HG03439 (cell line): ENCODE measurements at regions not wholly inside any gene's neighbourhood (a gene's known extent, or its start where the extent isn't known, plus 50 kb on each side); places are given as distances from the start of the nearest gene placed in this dataset.

ENCODE experiments used
- ATAC-seq: cut with Tn5 transposase; IDR thresholded peaks from one replicate; pipeline ENCODE4 v1.9.1; 2021; ENCODE audit warnings: mild to moderate bottlenecking, moderate library complexity; ENCODE audit not compliant: unreplicated experiment

GRCh38 chr2:145016711-145017110, 496.8 kb upstream of the ZEB2 start:
- no peak for ATAC-seq

DNA sequence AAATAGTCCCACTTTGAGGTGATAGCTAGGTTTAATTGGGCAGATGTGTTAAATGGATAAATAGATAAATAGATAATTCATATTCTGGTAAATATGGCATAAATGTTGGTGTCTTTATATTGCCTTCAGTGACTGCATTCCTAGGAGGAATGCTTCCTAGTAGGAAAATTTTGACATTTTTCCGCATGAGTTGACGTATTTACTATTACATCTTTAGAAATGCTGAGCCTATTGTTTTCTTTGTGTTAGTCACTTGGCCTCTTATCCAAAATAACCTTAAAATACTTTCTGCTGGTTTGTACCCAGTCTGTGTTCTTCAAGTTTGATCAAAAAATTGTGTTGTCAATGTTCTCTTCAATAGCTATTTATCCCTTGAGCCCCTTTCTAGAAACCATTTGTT, 495.6 kb upstream of the ZEB2 start:
- ATAC-seq, result no peak

GRCh38 chr2:145012806-145013205, 492.9 kb upstream of the ZEB2 start:
- ATAC-seq, result no peak

- no peak for ATAC-seq
Observed at GRCh38 chr2:145012214-145012670, 492.3 kb upstream of the ZEB2 start.

GRCh38 chr2:145010635-145011034, 490.7 kb upstream of the ZEB2 start:
- ATAC-seq, result no peak

- no peak for ATAC-seq
Observed at GRCh38 chr2:145007960-145008263, 488.0 kb upstream of the ZEB2 start.

DNA sequence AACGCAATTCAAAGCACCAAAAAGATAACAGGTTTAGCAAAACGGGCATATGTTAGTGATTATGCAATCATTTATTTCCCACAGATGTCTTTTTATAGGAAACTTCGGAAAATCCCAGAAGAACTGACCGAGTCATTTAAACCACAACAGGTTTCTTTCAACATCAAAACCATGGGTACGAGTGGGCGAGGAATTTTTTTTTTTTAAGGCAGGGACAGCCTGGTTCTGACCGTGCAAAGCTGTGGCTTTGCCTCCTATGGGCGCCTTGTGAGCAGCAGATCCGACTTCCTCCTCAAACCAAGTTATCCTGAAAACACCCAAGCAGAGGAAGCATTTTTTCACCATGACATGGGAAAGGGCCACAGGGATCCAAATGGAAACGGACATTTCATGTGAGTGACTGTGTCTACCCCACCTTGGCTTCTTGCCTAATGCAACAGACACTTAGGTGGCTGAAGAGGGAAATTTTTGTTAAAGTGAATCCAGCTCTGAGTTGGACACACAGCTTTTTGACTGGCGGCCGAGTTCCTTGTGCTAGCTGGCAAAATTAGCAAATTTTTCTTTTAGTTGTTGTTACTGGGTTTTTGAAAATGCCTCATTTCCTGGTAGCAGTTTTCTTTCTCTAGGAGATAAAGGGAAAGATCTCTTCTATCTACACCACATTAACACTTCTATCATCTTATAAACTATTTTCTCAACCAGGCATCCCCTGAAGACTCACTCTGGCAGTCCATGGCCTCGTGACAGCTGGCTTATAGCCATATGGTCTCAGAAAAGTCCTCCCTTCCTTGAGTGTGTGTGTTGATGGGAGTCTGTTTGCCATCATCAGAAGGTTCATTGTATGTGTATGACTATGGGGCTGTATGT, 487.4 kb upstream of the ZEB2 start:
- no peak for ATAC-seq

DNA sequence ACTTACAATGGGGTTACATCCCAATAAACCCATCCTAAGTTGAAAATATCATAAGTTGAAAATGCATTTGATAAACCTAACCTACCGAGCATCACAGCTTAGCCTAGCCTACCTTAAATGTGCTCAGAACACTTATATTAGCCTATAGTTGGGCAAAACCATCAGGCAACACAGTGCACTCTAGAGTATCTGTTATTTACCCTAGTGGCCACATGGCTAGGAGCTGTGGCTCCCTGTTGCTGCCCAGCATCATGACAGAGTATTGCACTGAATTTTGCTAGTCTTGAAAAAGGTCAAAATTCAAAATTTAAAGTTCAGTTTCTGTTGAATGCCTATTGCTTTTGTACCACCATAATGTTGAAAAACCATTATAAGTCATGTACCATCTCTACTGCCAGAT, 482.7 kb upstream of the ZEB2 start:
- no peak for ATAC-seq

GRCh38 chr2:145000376-145000775, 480.5 kb upstream of the ZEB2 start:
- no peak for ATAC-seq

DNA sequence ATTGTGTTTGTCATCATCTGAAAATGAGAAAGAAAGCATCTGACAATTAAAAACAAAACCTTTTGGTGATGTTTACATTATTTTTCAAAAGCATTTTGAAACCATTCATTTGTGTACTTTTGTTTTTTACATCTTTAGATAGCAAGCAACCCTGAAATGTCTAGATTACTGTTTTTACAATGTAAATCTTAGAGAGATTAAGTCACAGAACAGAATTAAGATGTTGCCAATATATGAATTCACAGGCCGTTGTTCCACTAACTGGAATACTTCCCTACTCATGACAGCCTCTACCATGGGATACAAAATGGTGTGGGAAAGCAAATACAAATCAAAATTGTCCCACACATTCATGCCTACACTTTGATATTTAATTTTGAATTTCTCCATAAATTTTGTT, 480.0 kb upstream of the ZEB2 start:
- no peak for ATAC-seq

DNA sequence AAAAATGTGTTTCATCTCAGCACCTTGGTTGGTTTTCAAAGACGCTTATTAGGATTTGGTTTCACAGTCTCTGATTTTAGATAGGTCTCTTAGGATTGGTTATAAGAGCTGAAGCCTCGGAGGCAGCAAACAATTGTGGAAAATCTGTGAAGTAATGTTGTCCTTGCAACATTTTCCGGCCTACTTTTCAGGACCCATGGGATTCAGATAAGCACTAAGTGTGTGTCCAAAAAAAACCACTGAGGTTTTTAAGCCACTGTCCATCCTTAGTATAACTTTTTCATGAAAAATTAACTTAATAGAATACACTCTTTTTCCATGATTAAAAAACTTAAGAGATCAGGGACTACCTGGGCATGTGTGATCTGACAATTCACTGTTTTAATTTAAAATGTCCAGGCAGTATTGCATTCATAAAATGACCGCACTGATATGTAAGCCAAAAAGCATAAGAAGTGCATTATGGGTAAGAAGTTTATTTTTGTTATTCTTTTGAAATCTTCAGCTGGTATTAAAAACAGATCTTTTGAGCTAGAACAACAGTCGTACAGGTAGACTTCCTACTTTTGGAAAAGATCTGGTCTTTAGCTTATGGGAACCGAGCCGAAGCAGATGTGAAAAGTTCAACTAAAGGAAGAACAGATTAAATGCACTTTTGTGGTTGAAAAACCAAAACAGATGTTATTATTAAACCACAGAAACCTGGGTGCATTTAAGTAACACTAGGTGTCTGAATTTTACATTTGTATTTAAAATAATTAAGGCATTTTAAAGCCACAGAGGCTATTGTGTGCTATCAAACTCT, 479.4 kb upstream of the ZEB2 start:
- ATAC-seq, result no peak

GRCh38 chr2:144998435-144998834, 478.5 kb upstream of the ZEB2 start:
- no peak for ATAC-seq

- no peak for ATAC-seq
Observed at GRCh38 chr2:144996225-144996795, 476.4 kb upstream of the ZEB2 start.

GRCh38 chr2:144995482-144995881, 475.6 kb upstream of the ZEB2 start:
- ATAC-seq, result no peak

- ATAC-seq, result no peak
Observed at GRCh38 chr2:144990661-144991060, 470.7 kb upstream of the ZEB2 start.

DNA sequence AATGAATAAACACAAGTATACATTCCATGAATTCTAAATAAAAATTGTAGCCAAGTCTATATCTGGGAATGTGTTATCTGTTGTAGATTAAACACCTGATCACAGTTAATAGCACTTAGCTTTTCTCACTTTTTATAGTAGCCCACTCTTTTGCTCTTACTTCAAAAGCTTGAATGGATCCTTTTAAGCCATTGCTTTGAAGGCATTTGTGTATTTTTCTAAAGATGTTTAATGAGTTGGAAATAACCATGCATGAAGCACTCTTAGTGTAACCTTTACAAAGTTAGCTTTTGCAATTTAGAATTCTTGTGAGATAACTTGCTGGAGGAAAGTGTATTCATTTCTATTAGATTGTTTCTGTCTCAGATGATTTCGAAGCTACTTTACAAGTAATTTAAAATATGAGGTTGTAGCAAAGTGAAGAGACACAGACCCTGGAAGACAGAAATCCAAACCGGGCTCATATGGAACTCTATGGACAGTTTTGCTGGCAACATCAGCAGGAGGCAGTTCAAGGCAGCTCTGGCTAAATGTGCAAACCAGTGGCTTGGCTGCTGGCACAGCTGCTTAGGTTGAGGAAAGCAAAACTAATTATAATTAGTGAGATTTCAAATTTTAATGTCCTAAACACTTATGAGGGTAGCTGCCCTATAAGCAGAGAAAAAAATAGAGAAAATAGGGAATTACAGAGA, 469.8 kb upstream of the ZEB2 start:
- no peak for ATAC-seq

DNA sequence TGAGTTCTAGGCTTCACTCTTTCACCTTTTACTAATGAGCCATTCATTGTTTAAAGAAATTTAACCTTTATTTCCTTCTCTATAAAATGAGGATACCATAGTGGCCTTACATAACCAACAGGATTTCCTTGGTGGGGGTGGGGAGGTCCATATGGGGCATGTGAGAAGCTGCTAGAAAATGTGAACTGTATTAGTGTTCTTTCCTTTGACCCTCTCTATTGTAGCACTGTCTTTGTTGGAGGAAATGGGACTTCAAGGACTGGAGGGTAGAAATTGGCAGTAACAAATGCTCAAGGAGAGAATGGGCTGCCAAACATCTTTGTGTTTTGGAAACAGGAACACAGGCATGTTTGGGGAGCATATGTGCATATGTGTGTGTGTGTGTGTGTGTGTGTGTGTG, 468.7 kb upstream of the ZEB2 start:
- no peak for ATAC-seq

DNA sequence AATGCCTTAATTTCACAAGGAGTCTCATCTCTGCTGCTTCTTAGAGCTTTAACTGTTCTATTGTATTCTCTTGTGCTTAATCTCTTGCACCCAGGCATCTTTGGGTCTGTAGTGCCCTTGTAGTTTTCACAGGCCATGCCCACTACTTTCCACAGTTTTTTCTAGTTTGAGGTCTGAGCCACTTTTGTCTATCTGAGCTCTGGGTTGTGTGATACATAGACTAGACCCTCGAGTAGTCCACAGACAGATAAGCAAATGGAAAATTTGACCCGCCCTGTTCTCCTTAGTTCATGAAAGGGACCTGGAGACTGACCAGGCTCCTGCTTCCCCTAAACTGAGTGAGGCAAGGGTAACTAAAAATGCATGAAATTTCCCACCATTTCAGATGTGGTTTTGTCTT, 466.8 kb upstream of the ZEB2 start:
- no peak for ATAC-seq

DNA sequence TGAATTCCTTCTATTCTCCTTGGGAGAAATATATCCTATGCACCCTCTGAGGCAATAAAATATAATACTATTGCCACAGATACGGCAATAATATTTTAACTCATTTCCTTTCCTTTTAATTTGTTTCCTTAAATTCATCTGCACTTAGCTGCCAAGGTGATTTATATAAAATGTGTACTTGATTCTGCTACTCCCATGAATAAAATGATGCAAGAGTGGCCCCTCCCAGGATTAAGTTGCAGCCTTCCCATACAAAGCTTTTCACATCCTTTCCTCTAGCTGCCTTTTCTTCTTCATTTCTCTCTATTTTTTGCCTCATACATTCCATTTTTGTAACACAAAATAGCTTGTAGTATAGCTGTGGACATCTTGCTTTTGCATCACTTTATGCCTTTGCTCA, 464.1 kb upstream of the ZEB2 start:
- ATAC-seq, result no peak

DNA sequence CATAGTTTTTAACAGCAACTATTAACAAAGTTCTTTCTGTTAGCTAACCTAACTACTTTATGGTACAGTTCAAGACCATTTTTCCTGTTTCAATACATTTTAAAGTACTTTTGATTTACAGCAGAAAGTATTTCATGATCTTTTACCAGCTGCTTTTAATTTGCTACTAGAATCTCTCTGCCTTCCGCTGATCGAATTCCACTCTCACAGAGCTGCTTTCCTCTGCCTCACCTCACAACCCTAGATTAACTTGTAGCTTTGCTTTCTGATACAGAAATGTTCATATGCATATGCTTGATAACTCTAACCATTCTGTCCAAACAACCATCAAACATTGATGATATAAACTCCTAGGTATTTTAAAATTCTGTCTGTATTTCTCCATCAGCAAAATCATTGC, 463.2 kb upstream of the ZEB2 start:
- no peak for ATAC-seq

DNA sequence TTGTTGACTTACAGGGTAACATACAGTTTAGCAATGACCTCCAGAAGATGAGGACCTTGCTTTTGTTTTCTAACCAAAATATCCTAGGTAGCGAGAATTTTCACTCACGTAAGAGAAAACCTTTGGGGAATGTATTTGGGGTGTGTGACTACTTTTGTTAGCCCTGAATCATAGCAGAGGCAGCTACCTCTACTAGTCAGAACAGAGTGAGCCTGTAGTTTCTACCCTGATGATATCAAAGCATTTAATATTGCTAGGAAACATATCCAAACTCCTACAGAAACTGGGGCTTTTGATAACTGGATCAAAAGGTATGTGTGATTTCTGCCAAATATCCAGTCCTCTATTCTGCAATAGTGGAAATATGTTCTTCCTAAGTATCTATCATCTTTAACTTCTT, 462.6 kb upstream of the ZEB2 start:
- ATAC-seq, result no peak
